Body of pancreas (tissue), 4 donors: ENCODE measurements at regions not wholly inside any gene's neighbourhood (a gene's known extent, or its start where the extent isn't known, plus 50 kb on each side); places are given as distances from the start of the nearest gene placed in this dataset.

ENCODE experiments used
- POLR2A ChIP-seq, 3 donors: fragments of 450-650 bp; IDR thresholded peaks; one replicate each; pipeline ENCODE4 v1.6.1; 2016; ENCODE audit warnings: antibody characterized with exemption in 3 of 3, mild to moderate bottlenecking in 2 of 3
- TF ChIP-seq, protein P1 (sequence below), 7 experiments: fragments of 450-650 bp in 4 of 7; fragments of 200-600 bp in 3 of 7; sonication (generic) in 3 of 7; IDR thresholded peaks; one replicate each; pipeline ENCODE4 v1.5.1; 2016 to 2019; ENCODE audit warnings: antibody characterized with exemption in 7 of 7

DNA sequence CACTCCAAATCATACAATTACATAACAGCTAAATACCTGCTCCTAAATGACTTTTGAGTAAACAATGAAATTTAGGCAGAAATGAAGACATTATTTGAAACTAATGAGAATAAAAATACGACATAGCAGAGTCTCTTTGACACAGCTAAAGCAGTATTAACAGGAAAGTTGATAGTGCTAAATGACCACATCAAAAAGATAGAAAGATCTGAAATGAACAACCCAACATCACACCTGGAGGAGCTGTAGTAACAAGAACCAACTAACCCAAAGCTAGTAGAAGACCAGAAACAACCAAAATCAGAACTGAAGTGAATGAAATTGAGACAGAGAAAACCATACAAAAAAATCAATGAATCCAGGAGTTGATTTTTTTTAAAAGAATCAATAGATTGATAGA lies 257.8 kb downstream of the ARAP2 start:
- TF ChIP-seq, protein P1, sequence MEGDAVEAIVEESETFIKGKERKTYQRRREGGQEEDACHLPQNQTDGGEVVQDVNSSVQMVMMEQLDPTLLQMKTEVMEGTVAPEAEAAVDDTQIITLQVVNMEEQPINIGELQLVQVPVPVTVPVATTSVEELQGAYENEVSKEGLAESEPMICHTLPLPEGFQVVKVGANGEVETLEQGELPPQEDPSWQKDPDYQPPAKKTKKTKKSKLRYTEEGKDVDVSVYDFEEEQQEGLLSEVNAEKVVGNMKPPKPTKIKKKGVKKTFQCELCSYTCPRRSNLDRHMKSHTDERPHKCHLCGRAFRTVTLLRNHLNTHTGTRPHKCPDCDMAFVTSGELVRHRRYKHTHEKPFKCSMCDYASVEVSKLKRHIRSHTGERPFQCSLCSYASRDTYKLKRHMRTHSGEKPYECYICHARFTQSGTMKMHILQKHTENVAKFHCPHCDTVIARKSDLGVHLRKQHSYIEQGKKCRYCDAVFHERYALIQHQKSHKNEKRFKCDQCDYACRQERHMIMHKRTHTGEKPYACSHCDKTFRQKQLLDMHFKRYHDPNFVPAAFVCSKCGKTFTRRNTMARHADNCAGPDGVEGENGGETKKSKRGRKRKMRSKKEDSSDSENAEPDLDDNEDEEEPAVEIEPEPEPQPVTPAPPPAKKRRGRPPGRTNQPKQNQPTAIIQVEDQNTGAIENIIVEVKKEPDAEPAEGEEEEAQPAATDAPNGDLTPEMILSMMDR (IDR thresholded peaks at IDR 0.05), result no peak
- no peak for TF ChIP-seq POLR2A (IDR thresholded peaks at IDR 0.05)
